Germinal center (tissue), 1 donor: ENCODE measurements at regions not wholly inside any gene's neighbourhood (a gene's known extent, or its start where the extent isn't known, plus 50 kb on each side); places are given as distances from the start of the nearest gene placed in this dataset.

Experiments
- DNase-seq: peaks from one replicate; pipeline ENCODE4 v3.0.0; 2012; ENCODE audit warnings: mixed read lengths, low spot score

DNA sequence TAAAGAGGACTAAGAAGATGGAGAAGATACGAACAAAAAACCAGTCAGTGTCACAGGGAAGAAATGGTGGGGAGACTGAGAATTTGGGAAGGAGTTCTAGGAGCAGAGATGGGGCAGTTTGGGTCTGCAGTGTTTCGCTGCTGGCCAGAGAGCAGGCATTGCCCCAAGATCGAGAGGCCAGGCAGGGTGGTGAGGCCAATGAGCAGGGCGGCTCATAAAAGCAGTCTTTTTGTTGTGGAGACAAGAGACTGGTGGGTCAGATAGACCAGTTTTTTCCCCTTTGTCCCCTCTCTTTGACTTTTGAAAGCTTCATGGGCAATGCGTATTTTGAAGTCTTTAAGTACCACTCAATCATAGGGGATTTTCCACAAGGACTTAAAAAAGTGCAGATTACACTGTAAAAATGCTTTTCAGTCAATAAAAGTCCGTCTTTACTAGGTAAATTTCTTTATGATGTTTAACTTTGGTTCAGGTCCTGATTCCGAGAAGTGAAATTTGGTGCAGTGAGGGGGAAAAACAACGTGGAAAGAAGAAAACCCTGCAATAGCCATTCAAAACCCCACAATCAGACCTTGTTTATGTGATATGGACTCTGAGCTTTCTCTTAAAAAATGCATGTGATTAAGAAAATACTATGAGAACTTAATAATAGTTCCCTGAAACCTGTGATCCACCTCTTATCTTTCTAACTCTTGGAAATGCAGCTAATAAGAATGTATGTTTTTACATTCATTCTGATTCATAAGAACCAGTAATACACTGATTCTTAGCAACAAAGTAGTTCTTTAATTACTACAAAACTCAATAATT is 338.9 kb downstream of the KLF5 start:
- no peak for DNase-seq

- DNase-seq, result no peak
Measured at GRCh38 chr13:73394066-73394465, 335.3 kb downstream of the KLF5 start.

- no peak for DNase-seq
Measured at GRCh38 chr13:73390100-73390499, 331.3 kb downstream of the KLF5 start.

- no peak for DNase-seq
Measured at GRCh38 chr13:73388586-73388985, 329.8 kb downstream of the KLF5 start.

DNA sequence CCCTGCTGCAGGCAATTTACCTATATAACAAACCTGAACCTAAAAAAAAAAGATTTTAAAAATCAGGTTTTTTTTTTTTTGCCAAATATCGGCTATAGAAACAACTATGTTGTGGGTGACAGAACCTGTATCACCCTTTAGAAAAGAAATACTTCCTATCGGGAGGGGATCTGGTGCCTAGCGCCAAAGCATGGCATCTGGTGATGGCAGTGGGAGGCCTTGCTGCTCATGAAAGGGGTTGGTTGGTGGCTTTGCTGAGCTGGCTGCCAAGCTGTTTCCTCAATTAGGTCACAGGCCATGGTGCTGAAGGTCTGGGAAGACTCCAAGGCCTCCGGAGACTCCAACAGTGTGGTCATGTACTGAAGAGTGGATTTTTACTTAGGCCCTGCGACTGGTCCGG is 328.5 kb downstream of the KLF5 start:
- DNase-seq, result no peak

GRCh38 chr13:73385848-73386247 is 327.0 kb downstream of the KLF5 start:
- no peak for DNase-seq

GRCh38 chr13:73372666-73373627 is 314.1 kb downstream of the KLF5 start:
- no peak for DNase-seq

- DNase-seq, result no peak
Measured at GRCh38 chr13:73370066-73370465, 311.3 kb downstream of the KLF5 start.

- no peak for DNase-seq
Measured at GRCh38 chr13:73369095-73369494, 310.3 kb downstream of the KLF5 start.

DNA sequence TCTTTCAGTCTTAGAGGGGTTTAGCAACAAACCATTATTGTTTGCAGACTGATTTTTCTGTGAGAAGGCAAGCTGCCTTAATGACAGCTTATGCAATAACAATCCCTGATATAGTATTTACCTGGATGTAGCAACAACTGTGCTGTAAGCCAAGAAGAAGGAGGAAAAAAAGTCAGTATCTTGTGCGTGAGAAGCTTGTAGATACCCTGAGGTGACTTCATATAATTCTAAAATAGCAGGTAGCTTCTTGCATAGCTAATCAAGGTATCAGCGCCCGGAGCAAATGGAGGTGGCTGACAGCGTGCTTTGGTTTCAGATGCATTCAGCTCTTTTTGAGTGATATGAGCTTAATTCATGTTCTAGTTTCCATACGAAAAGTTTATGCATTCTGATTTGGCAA is 309.8 kb downstream of the KLF5 start:
- no peak for DNase-seq

DNA sequence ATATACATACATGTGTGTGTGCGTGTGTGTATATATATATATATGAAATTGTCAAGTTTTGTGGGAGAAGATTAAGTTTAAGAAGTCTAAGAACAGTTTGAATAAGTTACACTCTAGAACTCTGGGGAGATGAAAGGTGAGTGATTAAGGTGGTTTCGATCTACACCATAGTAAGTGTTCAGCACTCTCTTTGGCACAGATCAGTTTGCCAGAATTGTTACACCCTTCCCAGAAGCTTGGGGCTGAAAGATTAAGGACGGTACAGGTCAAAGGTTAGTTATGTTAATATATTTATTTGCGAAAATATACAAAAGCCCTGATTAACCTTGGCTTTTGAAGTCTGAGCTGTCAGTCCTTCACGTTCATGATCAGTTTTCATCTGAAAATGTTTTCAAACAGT is 309.1 kb downstream of the KLF5 start:
- DNase-seq, result no peak

- no peak for DNase-seq
Measured at GRCh38 chr13:73366241-73366640, 307.4 kb downstream of the KLF5 start.

- no peak for DNase-seq
Measured at GRCh38 chr13:73365681-73366080, 306.9 kb downstream of the KLF5 start.

- no peak for DNase-seq
Measured at GRCh38 chr13:73365252-73365651, 306.4 kb downstream of the KLF5 start.

- DNase-seq, result no peak
Measured at GRCh38 chr13:73364736-73365135, 305.9 kb downstream of the KLF5 start.

- no peak for DNase-seq
Measured at GRCh38 chr13:73358606-73359095, 299.8 kb downstream of the KLF5 start.

DNA sequence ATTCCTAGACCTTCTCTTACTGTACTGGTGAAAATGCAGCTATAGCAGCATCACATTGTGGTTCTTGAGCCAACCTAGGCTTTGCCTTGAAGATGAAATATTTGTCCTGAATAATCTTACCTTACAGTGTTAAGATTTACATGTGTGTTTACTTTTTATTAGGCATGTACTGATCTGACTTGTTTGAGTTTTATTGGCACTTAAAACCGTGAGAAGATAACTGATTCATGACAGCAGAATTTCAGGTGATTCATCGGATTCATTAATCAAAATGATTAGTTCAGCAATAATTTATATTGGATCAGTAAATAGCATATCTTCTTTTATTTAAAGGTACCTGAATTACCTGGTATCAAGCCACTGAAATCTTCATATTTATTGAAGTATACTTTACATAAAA is 296.3 kb downstream of the KLF5 start:
- DNase-seq, result no peak

DNA sequence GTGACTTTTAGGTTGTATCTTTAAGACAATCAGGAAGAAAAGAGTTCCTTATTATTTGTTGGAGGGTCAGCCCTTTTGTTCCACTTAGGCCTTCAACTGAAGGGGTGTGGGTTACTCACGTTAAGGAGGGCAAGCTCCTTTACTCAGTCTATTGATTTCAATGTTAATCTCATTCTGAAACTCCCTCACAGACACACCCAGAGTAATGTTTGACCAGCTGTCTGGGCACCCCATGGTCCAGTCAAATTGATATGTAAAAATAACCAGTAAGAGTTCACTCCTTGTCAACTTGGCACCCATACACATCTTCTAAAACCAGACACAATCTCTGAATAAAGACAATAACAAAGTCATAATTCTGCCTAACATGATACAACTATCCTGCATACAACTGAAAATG is 292.9 kb downstream of the KLF5 start:
- DNase-seq, result no peak

- no peak for DNase-seq
Measured at GRCh38 chr13:73341748-73342147, 282.9 kb downstream of the KLF5 start.

DNA sequence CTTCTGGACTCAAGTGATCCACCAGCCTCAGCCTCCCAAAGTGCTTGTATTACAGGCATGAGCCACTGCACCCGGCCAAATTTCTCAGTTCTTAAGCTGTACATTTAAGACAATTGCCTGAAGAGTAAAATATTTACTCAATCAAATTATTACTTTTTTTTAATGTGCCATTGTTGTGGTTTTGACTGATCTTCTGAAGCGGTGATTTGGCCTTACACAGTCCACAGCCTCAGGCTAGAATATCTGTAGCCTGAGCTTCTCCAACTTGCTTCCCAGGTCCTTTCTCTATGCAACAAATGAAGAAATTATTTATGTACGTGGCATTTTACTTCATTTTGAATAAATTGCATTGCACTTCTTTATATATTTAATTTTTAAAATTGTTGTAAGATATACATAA is 281.3 kb downstream of the KLF5 start:
- no peak for DNase-seq

- DNase-seq, result no peak
Measured at GRCh38 chr13:73339086-73339485, 280.3 kb downstream of the KLF5 start.

- no peak for DNase-seq
Measured at GRCh38 chr13:73338389-73338788, 279.6 kb downstream of the KLF5 start.

GRCh38 chr13:73337532-73337931 is 278.7 kb downstream of the KLF5 start:
- no peak for DNase-seq
